Kidney (tissue), 13 donors: ENCODE measurements at regions not wholly inside any gene's neighbourhood (a gene's known extent, or its start where the extent isn't known, plus 50 kb on each side); places are given as distances from the start of the nearest gene placed in this dataset.

Source experiments
- DNase-seq, 5 donors: peaks; one replicate each; pipeline ENCODE4 v3.0.0-alpha.2; 2013 to 2020
- FAIRE-seq: peaks from 2 replicates; lab custom pipeline; 2012; peaks lifted over from hg19 to GRCh38; lab: Jason Lieb, UNC
- H3K27ac ChIP-seq, 2 donors: one replicate each; pipeline ENCODE4 v1.7.0; 2013; ENCODE audit warnings: low read depth in 2 of 2, low read length in 2 of 2, inconsistent platforms in 1 of 2
- H3K27me3 ChIP-seq: one replicate; pipeline ENCODE4 v1.7.1; 2013; ENCODE audit warnings: low read length, inconsistent platforms; ENCODE audit not compliant: control insufficient read depth, insufficient read depth
- H3K36me3 ChIP-seq, 3 donors: one replicate each; pipeline versions ENCODE4 v1.7.0 to v1.7.1; 2013; ENCODE audit warnings: low read length in 3 of 3, control low read depth in 1 of 3, inconsistent platforms in 1 of 3; ENCODE audit not compliant: insufficient read depth in 3 of 3, control insufficient read depth in 2 of 3
- H3K4me1 ChIP-seq, 3 donors: one replicate each; pipeline versions ENCODE4 v1.7.0 to v1.7.1; 2013; ENCODE audit warnings: low read length in 3 of 3, inconsistent platforms in 1 of 3, low read depth in 1 of 3; ENCODE audit not compliant: control insufficient read depth in 2 of 3, insufficient read depth in 2 of 3
- H3K4me3 ChIP-seq, 3 donors: one replicate each; pipeline versions ENCODE4 v1.7.0 to v1.8.1; 2013; ENCODE audit warnings: low read length in 3 of 3, control low read depth in 1 of 3, inconsistent platforms in 1 of 3
- H3K9ac ChIP-seq, 3 donors: one replicate each; pipeline versions ENCODE4 v1.7.0 to v1.7.1; 2013; ENCODE audit warnings: low read length in 3 of 3, control low read depth in 1 of 3, inconsistent platforms in 1 of 3
- H3K9me3 ChIP-seq, 3 donors: one replicate each; pipeline versions ENCODE4 v1.7.0 to v1.7.1; 2013; ENCODE audit warnings: low read length in 3 of 3, control low read depth in 1 of 3, inconsistent platforms in 1 of 3; ENCODE audit not compliant: control insufficient read depth in 2 of 3, insufficient read depth in 1 of 3
- intact Hi-C: fragments of 100-400 bp; cut with DNase I; formaldehyde crosslinking; loops from one replicate; pipeline ENCODE4 v1.11.1; 2022
- TF ChIP-seq, protein P1 (sequence below): IDR thresholded peaks from 3 replicates; pipeline ENCODE4 v1.5.1; 2012; ENCODE audit warnings: mild to moderate bottlenecking, moderate library complexity, borderline replicate concordance; ENCODE audit not compliant: insufficient read depth; ENCODE audit errors: extremely low read depth
- donor health status: control.
- donor health status: control.
- donor health status: control.
- donor health status: control.
- donor health status: control.
- donor health status: DM: yes; HTN: yes; CAD: no.
- donor health status: Normal renal cell carcinoma (clear cell type).

DNA sequence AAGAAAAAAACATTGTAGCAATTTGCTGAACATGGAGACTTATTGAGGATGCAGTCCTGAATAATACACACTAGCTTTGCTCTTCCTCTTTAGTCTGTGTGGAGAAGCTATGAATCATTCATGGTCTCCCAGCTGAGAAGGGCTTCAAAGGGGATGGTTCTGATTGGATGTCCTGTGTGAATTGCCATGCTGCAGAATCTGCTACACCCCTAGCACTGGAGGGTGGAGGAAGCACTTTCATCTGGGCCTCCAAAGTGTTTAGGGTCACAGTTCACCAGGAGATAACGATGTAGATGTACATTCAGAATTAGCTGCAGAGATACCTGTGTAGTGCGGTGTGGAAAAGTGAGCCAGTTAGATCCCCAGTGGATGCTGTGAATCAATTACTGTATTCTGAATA is 321.1 kb upstream of the EDNRB start:
- H3K27me3 ChIP-seq, result no peaks in the 10 kb centered on the region
- FAIRE-seq, result no peak
- intact Hi-C loops, result no loop called here
- no peaks in the 10 kb centered on the region for H3K4me1 ChIP-seq
- TF ChIP-seq, protein P1, sequence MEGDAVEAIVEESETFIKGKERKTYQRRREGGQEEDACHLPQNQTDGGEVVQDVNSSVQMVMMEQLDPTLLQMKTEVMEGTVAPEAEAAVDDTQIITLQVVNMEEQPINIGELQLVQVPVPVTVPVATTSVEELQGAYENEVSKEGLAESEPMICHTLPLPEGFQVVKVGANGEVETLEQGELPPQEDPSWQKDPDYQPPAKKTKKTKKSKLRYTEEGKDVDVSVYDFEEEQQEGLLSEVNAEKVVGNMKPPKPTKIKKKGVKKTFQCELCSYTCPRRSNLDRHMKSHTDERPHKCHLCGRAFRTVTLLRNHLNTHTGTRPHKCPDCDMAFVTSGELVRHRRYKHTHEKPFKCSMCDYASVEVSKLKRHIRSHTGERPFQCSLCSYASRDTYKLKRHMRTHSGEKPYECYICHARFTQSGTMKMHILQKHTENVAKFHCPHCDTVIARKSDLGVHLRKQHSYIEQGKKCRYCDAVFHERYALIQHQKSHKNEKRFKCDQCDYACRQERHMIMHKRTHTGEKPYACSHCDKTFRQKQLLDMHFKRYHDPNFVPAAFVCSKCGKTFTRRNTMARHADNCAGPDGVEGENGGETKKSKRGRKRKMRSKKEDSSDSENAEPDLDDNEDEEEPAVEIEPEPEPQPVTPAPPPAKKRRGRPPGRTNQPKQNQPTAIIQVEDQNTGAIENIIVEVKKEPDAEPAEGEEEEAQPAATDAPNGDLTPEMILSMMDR, result no peak
- no peaks in the 10 kb centered on the region for H3K9me3 ChIP-seq
- no peaks in the 10 kb centered on the region for H3K36me3 ChIP-seq
- H3K4me3 ChIP-seq, result no peak overlapping the region
- DNase-seq, result no peak
- no peak overlapping the region for H3K9ac ChIP-seq
- H3K27ac ChIP-seq, result no peak overlapping the region

DNA sequence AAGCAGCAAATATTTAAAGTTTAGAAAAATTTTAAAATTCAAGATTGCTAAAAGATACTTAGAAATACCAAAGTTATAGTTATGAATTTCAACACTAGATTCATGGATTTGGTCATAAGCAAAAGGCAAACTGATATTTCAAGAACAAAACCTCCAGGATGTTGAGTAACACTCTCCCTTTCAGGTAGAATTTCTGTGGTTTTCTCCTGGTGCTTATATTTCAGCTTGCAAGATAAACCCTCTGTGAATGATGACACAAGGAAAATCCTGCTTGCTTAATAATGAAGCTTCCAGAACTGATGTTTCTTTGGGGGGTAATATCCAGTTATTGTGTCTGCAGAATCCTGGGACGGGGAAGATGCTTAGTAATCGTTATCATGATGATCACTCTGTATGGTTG is 320.3 kb upstream of the EDNRB start:
- TF ChIP-seq, protein P1, result no peak
- Histone ChIP-seq H3K9me3 (no peaks in the 10 kb centered on the region), H3K9ac (no peak overlapping the region), H3K27me3 (no peaks in the 10 kb centered on the region), H3K36me3 (no peaks in the 10 kb centered on the region), H3K4me1 (no peaks in the 10 kb centered on the region), H3K27ac (no peak overlapping the region), H3K4me3 (no peak overlapping the region)
- intact Hi-C loops, result no loop called here
- no peak for DNase-seq
- no peak for FAIRE-seq

DNA sequence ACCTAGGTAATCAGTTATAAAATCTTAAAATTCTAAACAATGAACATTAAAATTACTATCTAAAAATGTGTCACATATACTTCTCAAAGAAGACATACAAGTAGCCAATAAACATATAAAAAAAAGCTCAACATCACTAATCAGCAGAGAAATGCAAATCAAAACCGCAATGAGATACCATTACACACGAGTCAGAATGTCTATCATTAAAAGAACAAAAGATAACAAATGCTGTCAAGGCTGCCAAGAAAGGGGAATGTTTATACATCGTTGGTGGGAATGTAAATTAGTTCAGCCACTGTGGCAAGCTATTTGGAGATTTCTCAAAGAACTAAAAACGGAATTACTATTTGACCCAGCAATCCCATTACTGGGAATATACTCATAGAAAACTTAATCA is 310.3 kb upstream of the EDNRB start:
- Histone ChIP-seq H3K36me3 (no peaks in the 10 kb centered on the region), H3K9me3 (no peaks in the 10 kb centered on the region), H3K27me3 (no peaks in the 10 kb centered on the region), H3K27ac (no peak overlapping the region), H3K4me3 (no peak overlapping the region), H3K9ac (no peak overlapping the region), H3K4me1 (no peaks in the 10 kb centered on the region)
- TF ChIP-seq, protein P1, result no peak
- FAIRE-seq (no peak), DNase-seq (no peak)
- intact Hi-C loops, result no loop called here

DNA sequence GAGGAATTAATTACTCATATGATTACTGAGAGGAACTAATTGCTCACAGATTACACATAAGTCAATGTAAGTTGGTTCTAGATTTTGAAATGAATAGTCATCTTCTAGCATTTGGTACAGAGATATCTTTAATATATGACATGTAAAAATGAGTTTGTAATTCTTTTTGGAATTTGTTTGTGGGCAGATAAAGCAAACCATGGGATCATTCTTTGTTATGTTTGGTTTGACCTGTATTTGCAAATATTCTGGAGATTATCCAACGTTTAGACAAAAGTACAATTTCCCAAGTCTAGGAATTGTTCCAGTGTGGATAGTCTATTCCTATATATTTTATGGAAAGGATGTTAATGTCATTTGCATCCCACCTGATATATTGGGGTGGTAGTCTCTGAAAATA is 309.6 kb upstream of the EDNRB start:
- Histone ChIP-seq H3K4me3 (no peak overlapping the region), H3K27ac (no peak overlapping the region), H3K27me3 (no peaks in the 10 kb centered on the region), H3K9me3 (no peaks in the 10 kb centered on the region), H3K36me3 (no peaks in the 10 kb centered on the region), H3K4me1 (no peaks in the 10 kb centered on the region), H3K9ac (no peak overlapping the region)
- intact Hi-C loops, result no loop called here
- TF ChIP-seq, protein P1, result no peak
- no peak for DNase-seq
- no peak for FAIRE-seq
